ENCODE measurements at regions not wholly inside any gene's neighbourhood (a gene's known extent, or its start where the extent isn't known, plus 50 kb on each side); places are given as distances from the start of the nearest gene placed in this dataset.

GRCh38 chr7:49438281-49438680 is 335.2 kb upstream of the VWC2 start:
- TF ChIP-seq CTCF (IDR thresholded peaks at IDR 0.05) (no peak), EZH2phosphoT487 (IDR thresholded peaks at IDR 0.05) (no peak), EZH2 (IDR thresholded peaks at IDR 0.05) (no peak)
